ENCODE measurements at regions not wholly inside any gene's neighbourhood (a gene's known extent, or its start where the extent isn't known, plus 50 kb on each side); places are given as distances from the start of the nearest gene placed in this dataset.
"Not testable (repeated sequence)": the region's sequence is repeated elsewhere in the genome, so short reads cannot be mapped to it uniquely, and the experiment has no call there.

DNA sequence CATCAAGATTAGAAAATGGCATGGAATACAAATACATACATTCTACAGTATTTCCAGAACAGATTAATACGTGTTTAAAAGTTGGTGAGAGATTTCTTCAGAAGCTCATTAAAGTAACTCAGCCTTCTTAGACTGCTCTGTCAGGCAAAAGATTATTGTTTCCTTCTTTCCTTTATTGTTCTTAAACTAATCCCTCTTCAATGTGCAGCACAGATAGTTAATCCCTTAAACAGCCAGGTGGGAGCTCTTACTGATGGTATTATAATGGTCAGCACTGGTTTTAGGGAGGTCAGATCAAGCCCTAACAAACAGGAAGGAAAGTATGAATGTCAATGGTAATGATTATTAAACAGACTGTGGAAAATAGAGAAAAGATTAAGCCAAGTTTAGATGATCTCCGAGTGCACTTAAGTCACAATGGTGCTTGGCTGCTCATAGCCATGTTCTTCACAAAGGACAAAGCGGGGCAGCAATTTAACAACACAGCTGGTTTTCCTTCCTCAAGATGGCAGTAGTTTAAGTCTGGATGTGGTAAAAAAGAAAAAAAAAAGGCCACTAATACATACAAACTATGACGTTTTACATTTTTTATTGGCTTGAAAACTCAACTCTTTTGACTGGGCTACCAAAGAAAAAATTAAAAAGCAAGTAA lies 992.6 kb downstream of the PCDH9 start:
- DNase-seq (ENCODE audit: extremely low read depth in 1 of 11, low read depth in 9 of 11, low spot score in 4 of 11) = no peak

DNA sequence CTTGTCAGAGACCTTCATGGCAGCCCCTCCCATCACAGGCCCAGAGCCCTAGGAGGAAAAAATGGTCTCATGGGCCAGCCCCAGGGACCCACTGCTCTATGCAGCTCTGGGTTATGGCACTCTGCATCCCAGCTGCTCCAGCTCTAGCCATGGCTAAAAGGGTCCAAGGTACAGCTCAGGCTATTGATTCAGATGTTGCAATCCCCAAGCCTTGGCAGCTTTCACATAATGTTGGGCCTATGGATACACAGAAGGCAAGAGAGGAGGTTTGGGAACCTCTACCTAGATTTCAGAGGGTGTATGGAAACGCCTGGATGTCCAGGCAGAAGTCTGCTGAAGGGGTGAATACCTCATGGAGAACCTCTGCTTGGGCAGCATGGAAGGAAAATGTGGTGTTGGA lies 996.0 kb downstream of the PCDH9 start:
- no peak for DNase-seq (ENCODE audit: extremely low read depth in 1 of 11, low read depth in 9 of 11, low spot score in 4 of 11)

- not testable (repeated sequence) for DNase-seq (ENCODE audit: extremely low read depth in 1 of 11, low read depth in 9 of 11, low spot score in 4 of 11)
These were observed 998.2 kb downstream of the PCDH9 start for GRCh38 chr13:66231958-66232357.

- DNase-seq (ENCODE audit: extremely low read depth in 1 of 11, low read depth in 9 of 11, low spot score in 4 of 11) = no peak
These were observed 1005.1 kb downstream of the PCDH9 start for GRCh38 chr13:66225072-66225471.

GRCh38 chr13:66224663-66225062 lies 1005.5 kb downstream of the PCDH9 start:
- DNase-seq (ENCODE audit: extremely low read depth in 1 of 11, low read depth in 9 of 11, low spot score in 4 of 11) = no peak

GRCh38 chr13:66222926-66223325 lies 1007.2 kb downstream of the PCDH9 start:
- DNase-seq (ENCODE audit: extremely low read depth in 1 of 11, low read depth in 9 of 11, low spot score in 4 of 11) = no peak

DNA sequence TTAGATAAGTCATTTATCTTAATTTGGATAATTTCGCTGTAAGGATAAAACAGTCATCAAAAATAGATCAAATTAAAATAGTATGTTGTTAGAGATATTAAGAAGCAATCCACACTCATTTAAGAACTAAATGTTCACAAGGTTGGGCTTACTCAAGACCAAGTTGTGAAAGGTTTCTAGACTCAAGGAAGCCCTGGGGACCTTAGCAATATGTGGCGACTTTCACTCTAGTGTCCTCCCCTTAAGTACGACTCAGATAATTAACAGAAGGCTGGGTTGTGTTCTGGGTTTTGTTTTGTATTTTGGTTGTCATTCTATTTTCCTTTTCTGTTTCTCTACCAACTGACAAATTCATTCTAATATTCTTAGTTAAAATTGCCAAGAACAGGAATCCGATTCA lies 1008.0 kb downstream of the PCDH9 start:
- no peak for DNase-seq (ENCODE audit: extremely low read depth in 1 of 11, low read depth in 9 of 11, low spot score in 4 of 11)

GRCh38 chr13:66219506-66219905 lies 1010.6 kb downstream of the PCDH9 start:
- DNase-seq (ENCODE audit: extremely low read depth in 1 of 11, low read depth in 9 of 11, low spot score in 4 of 11) = no peak

- DNase-seq (ENCODE audit: extremely low read depth in 1 of 11, low read depth in 9 of 11, low spot score in 4 of 11) = no peak
These were observed 1011.6 kb downstream of the PCDH9 start for GRCh38 chr13:66218583-66218982.

GRCh38 chr13:66216728-66217127 lies 1013.4 kb downstream of the PCDH9 start:
- no peak for DNase-seq (ENCODE audit: extremely low read depth in 1 of 11, low read depth in 9 of 11, low spot score in 4 of 11)

DNA sequence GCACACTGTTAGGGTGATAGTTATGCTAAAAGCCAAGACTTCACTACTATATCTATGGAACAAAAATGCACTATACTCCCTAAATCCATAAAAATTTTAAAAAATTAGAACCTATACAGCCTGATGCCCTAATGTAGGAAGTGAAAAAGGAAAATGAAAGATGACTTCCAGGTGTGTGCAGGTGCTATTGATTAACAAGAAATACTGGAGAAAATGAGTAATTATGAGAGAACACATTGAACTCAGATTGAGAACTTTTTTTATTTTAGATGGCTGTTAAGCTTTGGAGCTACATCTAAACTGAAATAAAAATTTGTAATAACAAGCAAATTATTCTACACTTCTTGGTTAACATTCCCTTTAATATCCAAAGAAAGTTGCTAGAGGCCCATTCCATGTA lies 1015.7 kb downstream of the PCDH9 start:
- no peak for DNase-seq (ENCODE audit: extremely low read depth in 1 of 11, low read depth in 9 of 11, low spot score in 4 of 11)

DNA sequence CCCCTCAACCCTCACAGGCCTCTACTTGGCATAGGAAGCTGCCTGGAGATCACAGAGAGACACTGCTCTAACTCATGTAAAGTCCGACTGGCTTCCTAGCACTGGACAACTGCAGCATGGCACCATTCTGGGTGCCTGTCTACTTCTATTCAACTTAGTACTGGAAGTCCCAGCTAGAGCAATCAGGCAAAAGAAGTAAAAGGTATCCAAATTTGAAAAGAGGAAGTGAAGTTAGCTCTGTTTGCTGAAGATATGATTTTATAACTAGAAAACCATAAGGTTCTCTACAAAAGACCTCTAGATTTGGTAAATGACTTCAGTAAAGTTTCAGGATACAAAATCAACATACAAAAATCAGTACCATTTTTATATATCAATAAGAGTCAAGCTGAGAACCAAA lies 1017.6 kb downstream of the PCDH9 start:
- no peak for DNase-seq (ENCODE audit: extremely low read depth in 1 of 11, low read depth in 9 of 11, low spot score in 4 of 11)

- DNase-seq (ENCODE audit: extremely low read depth in 1 of 11, low read depth in 9 of 11, low spot score in 4 of 11) = no peak
These were observed 1019.5 kb downstream of the PCDH9 start for GRCh38 chr13:66210677-66211076.

DNA sequence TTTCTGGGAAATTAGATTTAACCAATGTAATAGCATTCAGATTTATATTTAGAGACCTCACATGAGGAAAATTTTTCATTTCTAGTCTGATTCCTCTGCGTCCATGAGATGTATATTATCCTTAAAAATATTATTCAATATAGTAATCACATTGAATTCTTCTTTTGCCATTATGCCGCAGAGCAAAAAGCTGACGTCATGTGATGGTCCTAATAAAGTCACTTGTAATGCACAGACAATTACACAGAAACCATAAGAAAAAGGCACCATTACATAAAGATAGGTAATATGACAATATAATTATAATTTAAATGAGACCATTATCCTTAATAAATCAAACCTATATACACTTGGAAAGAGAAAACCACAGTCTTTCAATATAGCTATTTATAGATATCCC lies 1021.5 kb downstream of the PCDH9 start:
- no peak for DNase-seq (ENCODE audit: extremely low read depth in 1 of 11, low read depth in 9 of 11, low spot score in 4 of 11)

DNA sequence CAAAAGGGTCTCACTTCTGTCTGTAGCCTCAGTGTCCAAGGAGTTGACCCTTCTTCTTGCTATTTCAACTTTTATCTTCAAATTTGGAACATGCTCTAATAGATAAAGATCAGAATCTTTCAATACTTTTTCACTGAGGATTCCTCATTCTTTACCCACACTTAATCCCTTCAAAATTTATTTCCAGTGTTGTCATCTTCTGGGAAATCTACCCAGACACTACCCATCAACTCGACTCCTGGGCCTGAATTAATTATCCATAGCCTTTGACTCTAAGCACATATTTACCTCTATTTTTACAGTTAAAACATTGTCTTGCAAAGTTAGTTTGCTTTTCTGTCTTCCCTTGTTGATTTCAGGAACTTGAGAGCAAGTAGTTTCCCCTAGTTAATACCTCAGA lies 1022.5 kb downstream of the PCDH9 start:
- DNase-seq (ENCODE audit: extremely low read depth in 1 of 11, low read depth in 9 of 11, low spot score in 4 of 11) = no peak

DNA sequence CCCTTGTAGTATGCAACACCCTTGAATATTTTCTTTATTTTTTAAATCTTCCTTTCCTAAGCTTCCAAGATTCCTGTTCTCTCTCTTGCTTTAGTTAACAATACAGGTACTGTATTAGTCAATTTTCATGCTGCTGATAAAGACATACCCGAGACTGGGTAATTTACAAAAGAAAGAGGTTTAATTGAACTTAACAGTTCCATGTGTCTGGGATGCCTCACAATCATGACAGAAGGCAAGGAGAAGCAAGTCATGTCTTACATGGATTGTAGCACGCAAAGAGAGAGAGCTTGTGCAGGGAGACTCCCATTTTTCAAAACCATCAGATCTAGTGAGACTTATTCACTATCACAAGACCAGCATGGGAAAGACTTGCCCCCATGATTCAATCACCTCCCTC lies 1024.3 kb downstream of the PCDH9 start:
- no peak for DNase-seq (ENCODE audit: extremely low read depth in 1 of 11, low read depth in 9 of 11, low spot score in 4 of 11)

- DNase-seq (ENCODE audit: extremely low read depth in 1 of 11, low read depth in 9 of 11, low spot score in 4 of 11) = no peak
These were observed 1029.6 kb downstream of the PCDH9 start for GRCh38 chr13:66200555-66200954.

DNA sequence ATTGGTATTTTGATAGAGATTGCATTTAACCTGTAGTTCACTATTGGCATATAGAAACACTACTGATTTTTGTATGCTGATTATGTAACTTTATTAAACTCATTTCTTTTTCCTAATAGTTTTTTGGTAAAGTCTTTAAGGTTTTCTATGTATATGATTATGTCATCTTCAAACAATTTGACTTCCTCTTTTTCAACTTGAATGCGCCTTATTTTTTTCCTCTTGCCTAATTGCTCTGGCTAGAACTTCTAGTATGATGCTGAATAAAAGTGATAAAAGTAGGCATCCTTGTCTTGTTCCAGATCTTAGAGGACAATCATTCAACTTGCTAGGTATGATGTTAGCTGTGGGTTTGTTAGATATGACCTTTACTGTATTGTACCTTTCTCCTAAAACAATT lies 1034.9 kb downstream of the PCDH9 start:
- DNase-seq (ENCODE audit: extremely low read depth in 1 of 11, low read depth in 9 of 11, low spot score in 4 of 11) = no peak

DNA sequence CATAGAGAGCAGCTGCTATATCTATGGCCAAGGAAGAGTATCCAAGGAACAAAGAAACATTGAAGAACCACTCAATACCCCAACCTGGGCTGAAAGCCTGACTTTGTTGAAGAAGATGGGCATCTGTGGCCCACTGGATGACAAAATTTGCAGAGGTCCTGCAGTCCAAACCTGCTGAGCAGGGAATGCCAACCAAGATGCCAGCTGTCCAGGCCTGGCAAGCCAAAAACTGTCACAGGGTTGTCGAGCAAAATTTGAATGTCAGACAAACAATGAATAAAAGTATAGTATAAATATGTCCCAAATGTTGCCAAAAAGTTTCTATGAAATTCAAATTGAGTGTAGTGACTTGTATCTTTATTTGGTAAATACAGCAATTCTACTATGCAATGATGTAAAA lies 1040.2 kb downstream of the PCDH9 start:
- DNase-seq (ENCODE audit: extremely low read depth in 1 of 11, low read depth in 9 of 11, low spot score in 4 of 11) = no peak

DNA sequence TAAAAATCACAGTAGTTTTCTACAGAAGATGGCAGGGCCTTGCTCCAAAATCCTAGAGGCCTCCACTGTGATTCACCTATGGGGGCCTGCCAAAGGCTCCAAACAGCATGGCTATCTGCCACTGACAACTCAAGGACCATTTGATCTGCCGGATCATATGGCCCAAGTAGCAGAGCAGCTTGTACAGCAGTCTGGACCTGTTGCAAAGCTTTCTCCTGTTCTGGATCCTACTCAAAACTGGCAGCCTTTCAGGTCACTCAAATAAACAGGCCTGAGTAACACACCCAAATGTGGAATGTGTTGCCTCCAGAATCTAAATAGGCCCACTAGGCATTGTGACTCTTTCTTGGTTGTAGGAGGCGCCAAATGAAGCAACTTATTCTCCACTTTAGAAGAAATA lies 1049.3 kb downstream of the PCDH9 start:
- no peak for DNase-seq (ENCODE audit: extremely low read depth in 1 of 11, low read depth in 9 of 11, low spot score in 4 of 11)

DNA sequence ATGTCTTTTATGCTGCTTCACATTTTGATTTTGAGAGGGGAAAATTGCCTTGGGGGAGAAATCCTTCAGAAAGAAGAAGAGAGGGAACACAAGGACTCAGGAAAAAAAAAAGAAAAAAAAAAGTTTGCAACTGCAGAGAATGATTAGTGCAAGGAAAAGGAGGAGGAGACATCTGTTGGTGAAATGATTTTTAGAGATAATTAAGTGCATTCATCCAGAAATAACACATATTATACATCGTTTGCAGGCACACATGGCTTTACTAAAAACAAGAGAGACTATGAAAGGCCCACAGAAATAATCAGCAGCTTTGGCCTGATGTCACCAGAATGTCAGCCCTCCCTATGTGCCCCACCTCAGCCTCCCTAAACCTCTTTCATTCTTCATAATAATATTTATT lies 1058.2 kb downstream of the PCDH9 start:
- no peak for DNase-seq (ENCODE audit: extremely low read depth in 1 of 11, low read depth in 9 of 11, low spot score in 4 of 11)

DNA sequence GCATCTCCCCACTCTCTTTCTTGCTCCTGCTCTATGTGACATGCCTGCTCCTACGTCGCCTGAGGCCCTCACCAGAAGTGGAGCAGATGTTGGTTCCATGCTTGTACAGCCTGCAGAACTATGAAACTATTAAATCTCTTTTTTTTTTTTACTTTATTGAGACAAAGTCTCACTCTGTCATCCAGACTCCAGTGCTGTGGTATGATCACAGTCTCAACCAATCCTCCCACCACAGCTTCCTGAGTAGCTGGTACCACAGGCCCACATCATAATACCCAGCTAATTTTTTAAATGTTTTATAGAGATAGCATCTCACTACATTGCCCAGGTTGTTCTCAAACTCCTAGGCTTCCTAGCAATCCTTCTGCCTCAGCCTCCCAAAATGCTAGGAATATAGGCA lies 1067.7 kb downstream of the PCDH9 start:
- DNase-seq (ENCODE audit: extremely low read depth in 1 of 11, low read depth in 9 of 11, low spot score in 4 of 11) = no peak

All from renal cortex interstitium (tissue), 11 donors.